Tibial nerve (tissue), 3 donors: ENCODE measurements at regions not wholly inside any gene's neighbourhood (a gene's known extent, or its start where the extent isn't known, plus 50 kb on each side); places are given as distances from the start of the nearest gene placed in this dataset.

Experiments
- CTCF ChIP-seq, 5 experiments: fragments of 200-600 bp in 3 of 5; fragments of 450-650 bp in 2 of 5; sonication (generic) in 3 of 5; IDR thresholded peaks; one replicate each; pipeline ENCODE4 v1.5.1; 2016 to 2019; ENCODE audit warnings: antibody characterized with exemption in 5 of 5, mild to moderate bottlenecking in 3 of 5, moderate library complexity in 2 of 5
- POLR2A ChIP-seq, 2 donors: fragments of 450-650 bp; IDR thresholded peaks; one replicate each; pipeline ENCODE4 v1.6.1; 2017; ENCODE audit warnings: antibody characterized with exemption in 2 of 2, mild to moderate bottlenecking in 2 of 2, moderate library complexity in 2 of 2

DNA sequence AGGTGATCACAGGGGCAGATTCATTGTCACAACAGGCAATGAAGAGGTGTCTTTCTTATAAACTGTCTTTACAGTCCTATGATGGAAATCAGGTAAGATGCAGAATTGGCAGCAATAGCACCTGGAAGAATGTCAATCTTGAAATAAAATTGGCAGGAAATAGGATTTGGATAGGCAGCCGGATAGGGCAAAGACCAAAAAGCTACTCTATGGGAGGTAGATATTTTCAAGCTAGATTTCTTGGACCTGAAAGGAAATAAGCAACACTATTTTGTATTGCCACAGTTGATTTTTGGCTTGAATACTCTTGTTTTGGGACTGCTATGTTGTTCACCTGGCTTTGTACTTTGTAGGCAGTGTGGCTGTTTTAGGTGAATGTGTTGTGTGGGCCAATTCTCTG, 314.2 kb downstream of the SLC7A11 start:
- TF ChIP-seq POLR2A (IDR thresholded peaks at IDR 0.05): no peak
- TF ChIP-seq CTCF (IDR thresholded peaks at IDR 0.05): no peak
